ENCODE measurements at regions not wholly inside any gene's neighbourhood (a gene's known extent, or its start where the extent isn't known, plus 50 kb on each side); places are given as distances from the start of the nearest gene placed in this dataset.

- TF ChIP-seq FOXA2 (IDR thresholded peaks at IDR 0.05): no peak
- TF ChIP-seq ATF3 (IDR thresholded peaks at IDR 0.05): no peak
- TF ChIP-seq ZBTB33 (IDR thresholded peaks at IDR 0.05): no peak
- no peak for DNase-seq (ENCODE audit: low spot score)
Observed at GRCh38 chr6:79801362-79801761, 146.0 kb downstream of the ELOVL4 start.

GRCh38 chr6:79798841-79799240, 148.5 kb downstream of the ELOVL4 start:
- Histone ChIP-seq H3K4me3 (ENCODE audit: low read depth in 1 of 3, low read length in 3 of 3) (no peak overlapping the region), H3K4me1 (ENCODE audit: control insufficient read depth in 4 of 4, insufficient read depth in 4 of 4, low read length in 3 of 4) (no peaks in the 10 kb centered on the region), H3K36me3 (ENCODE audit: control insufficient read depth in 4 of 4, insufficient read depth in 3 of 4, low read depth in 1 of 4, low read length in 3 of 4) (no peaks in the 10 kb centered on the region), H3K27ac (ENCODE audit: low read depth in 1 of 2, low read length in 2 of 2) (no peak overlapping the region), H3K27me3 (ENCODE audit: control insufficient read depth in 4 of 4, insufficient read depth in 4 of 4, low read length in 3 of 4) (no peaks in the 10 kb centered on the region), H3K9ac (ENCODE audit: low read depth in 1 of 2, low read length in 2 of 2) (no peak overlapping the region), H3K9me3 (ENCODE audit: control insufficient read depth in 4 of 4, low read length in 3 of 4) (no peaks in the 10 kb centered on the region)
- 54% methylated on average over 2 of the region's 2 CpGs for WGBS
- TF ChIP-seq REST (IDR thresholded peaks at IDR 0.05): no peak
- no peak for TF ChIP-seq FOXA1 (IDR thresholded peaks at IDR 0.05)
- TF ChIP-seq ATF3 (IDR thresholded peaks at IDR 0.05): no peak
- TF ChIP-seq MAX (IDR thresholded peaks at IDR 0.05): no peak
- no peak for TF ChIP-seq HNF4A (conservative IDR thresholded peaks at IDR 0.05)
- no peak for DNase-seq (ENCODE audit: low spot score)

More at GRCh38 chr6:79801362-79801761, 146.0 kb downstream of the ELOVL4 start:
- Histone ChIP-seq H3K9me3 (ENCODE audit: control insufficient read depth in 4 of 4, low read length in 3 of 4) (no peaks in the 10 kb centered on the region), H3K4me1 (ENCODE audit: control insufficient read depth in 4 of 4, insufficient read depth in 4 of 4, low read length in 3 of 4) (no peaks in the 10 kb centered on the region), H3K4me3 (ENCODE audit: low read depth in 1 of 3, low read length in 3 of 3) (no peak overlapping the region), H3K27ac (ENCODE audit: low read depth in 1 of 2, low read length in 2 of 2) (no peak overlapping the region), H3K9ac (ENCODE audit: low read depth in 1 of 2, low read length in 2 of 2) (no peak overlapping the region), H3K27me3 (ENCODE audit: control insufficient read depth in 4 of 4, insufficient read depth in 4 of 4, low read length in 3 of 4) (no peaks in the 10 kb centered on the region), H3K36me3 (ENCODE audit: control insufficient read depth in 4 of 4, insufficient read depth in 3 of 4, low read depth in 1 of 4, low read length in 3 of 4) (no peaks in the 10 kb centered on the region)

- WGBS: 82% methylated on average over 2 of the region's 2 CpGs
- DNase-seq (ENCODE audit: low spot score): no peak
- H3K36me3 ChIP-seq (ENCODE audit: control insufficient read depth in 4 of 4, insufficient read depth in 3 of 4, low read depth in 1 of 4, low read length in 3 of 4): no peaks in the 10 kb centered on the region
- H3K27ac ChIP-seq (ENCODE audit: low read depth in 1 of 2, low read length in 2 of 2): no peak overlapping the region
- no peaks in the 10 kb centered on the region for H3K4me1 ChIP-seq (ENCODE audit: control insufficient read depth in 4 of 4, insufficient read depth in 4 of 4, low read length in 3 of 4)
- H3K9me3 ChIP-seq (ENCODE audit: control insufficient read depth in 4 of 4, low read length in 3 of 4): no peaks in the 10 kb centered on the region
- no peak overlapping the region for H3K4me3 ChIP-seq (ENCODE audit: low read depth in 1 of 3, low read length in 3 of 3)
- H3K9ac ChIP-seq (ENCODE audit: low read depth in 1 of 2, low read length in 2 of 2): no peak overlapping the region
- H3K27me3 ChIP-seq (ENCODE audit: control insufficient read depth in 4 of 4, insufficient read depth in 4 of 4, low read length in 3 of 4): no peaks in the 10 kb centered on the region
- TF ChIP-seq HNF4G (IDR thresholded peaks at IDR 0.05) (no peak), YY1 (IDR thresholded peaks at IDR 0.05) (no peak), FOXA1 (IDR thresholded peaks at IDR 0.05) (no peak), FOXA2 (IDR thresholded peaks at IDR 0.05) (no peak), TAF1 (conservative IDR thresholded peaks at IDR 0.05) (no peak), JUND (IDR thresholded peaks at IDR 0.05) (no peak), ATF3 (IDR thresholded peaks at IDR 0.05) (no peak), MAX (IDR thresholded peaks at IDR 0.05) (no peak), RXRA (IDR thresholded peaks at IDR 0.05) (no peak), GABPA (IDR thresholded peaks at IDR 0.05 in 1 of 2, conservative IDR thresholded peaks at IDR 0.05 in 1 of 2) (no peak), ZBTB33 (IDR thresholded peaks at IDR 0.05) (no peak), CTCF (IDR thresholded peaks at IDR 0.05; ENCODE audit: low read depth, low read length, missing input control) (no peak), SP1 (IDR thresholded peaks at IDR 0.05) (no peak), RAD21 (IDR thresholded peaks at IDR 0.05) (no peak), EGR1 (IDR thresholded peaks at IDR 0.05; ENCODE audit: low read depth in 2 of 2) (no peak), HNF4A (conservative IDR thresholded peaks at IDR 0.05) (no peak)
Observed at GRCh38 chr6:79797912-79798311, 149.4 kb downstream of the ELOVL4 start.
